GM12891 (cell line): ENCODE measurements at regions not wholly inside any gene's neighbourhood (a gene's known extent, or its start where the extent isn't known, plus 50 kb on each side); places are given as distances from the start of the nearest gene placed in this dataset.

Experiments used
- POLR2A ChIP-seq: IDR thresholded peaks from 2 replicates; pipeline ENCODE4 v1.6.1; 2011; ENCODE audit warnings: low read depth, low read length, control low read depth
- POLR2AphosphoS5 ChIP-seq: IDR thresholded peaks from 2 replicates; pipeline ENCODE4 v1.6.1; 2011; ENCODE audit warnings: low read depth, low read length, control low read depth
- TAF1 ChIP-seq: IDR thresholded peaks from 2 replicates; pipeline ENCODE4 v1.6.1; 2011; ENCODE audit warnings: low read depth, low read length, control low read depth

DNA sequence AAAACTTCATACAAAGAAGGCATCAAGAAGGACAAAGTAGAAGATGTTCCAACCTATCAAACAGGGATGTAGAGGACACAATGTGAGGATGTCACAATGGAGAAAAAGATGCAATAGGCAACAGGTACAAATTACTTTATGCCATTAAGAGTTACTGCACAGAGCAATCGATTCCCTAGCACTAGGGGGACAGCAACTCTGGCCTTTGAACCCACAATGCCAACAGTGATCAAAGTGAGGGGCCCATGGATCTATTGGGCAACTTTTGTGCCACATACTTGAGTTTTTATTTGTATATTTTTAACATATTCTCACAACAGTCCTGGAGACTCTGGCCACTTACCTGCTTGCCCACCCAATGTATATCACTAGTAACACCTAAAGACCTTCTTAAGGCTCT, 220.2 kb downstream of the HNMT start:
- TF ChIP-seq TAF1 (no peak), POLR2A (no peak), POLR2AphosphoS5 (no peak)
